ENCODE measurements at regions not wholly inside any gene's neighbourhood (a gene's known extent, or its start where the extent isn't known, plus 50 kb on each side); places are given as distances from the start of the nearest gene placed in this dataset.
"Not testable (repeated sequence)": the region's sequence is repeated elsewhere in the genome, so short reads cannot be mapped to it uniquely, and the experiment has no call there.

DNA sequence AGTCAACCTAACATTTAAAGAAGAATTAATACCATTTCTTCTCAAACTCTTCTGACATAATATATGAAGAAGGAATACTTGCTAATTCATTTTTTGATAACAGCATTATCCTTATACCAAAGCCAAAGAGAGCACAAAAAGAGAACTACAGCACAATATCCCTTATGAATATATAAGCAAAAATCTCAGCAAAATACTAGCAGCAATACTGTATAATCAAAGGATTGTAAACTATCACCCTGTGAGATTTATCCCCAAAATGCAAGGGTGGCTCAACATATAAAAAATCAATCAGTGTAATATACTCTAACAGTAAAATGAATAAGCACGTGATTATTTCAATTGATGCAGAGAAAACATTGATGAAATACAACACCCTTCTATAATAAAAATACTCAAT, 81.9 kb upstream of the ZNG1F start:
- H3K36me3 ChIP-seq (ENCODE audit: low read depth); ATAC-seq (ENCODE audit: low read depth); H3K27ac ChIP-seq (ENCODE audit: poor library complexity, severe bottlenecking); H3K4me3 ChIP-seq (ENCODE audit: severe bottlenecking); DNase-seq (ENCODE audit: low spot score); H3K4me1 ChIP-seq (ENCODE audit: insufficient read depth, poor library complexity, severe bottlenecking); H3K9me3 ChIP-seq (ENCODE audit: severe bottlenecking); H3K27me3 ChIP-seq (ENCODE audit: insufficient read depth, poor library complexity, severe bottlenecking): not testable (repeated sequence)

DNA sequence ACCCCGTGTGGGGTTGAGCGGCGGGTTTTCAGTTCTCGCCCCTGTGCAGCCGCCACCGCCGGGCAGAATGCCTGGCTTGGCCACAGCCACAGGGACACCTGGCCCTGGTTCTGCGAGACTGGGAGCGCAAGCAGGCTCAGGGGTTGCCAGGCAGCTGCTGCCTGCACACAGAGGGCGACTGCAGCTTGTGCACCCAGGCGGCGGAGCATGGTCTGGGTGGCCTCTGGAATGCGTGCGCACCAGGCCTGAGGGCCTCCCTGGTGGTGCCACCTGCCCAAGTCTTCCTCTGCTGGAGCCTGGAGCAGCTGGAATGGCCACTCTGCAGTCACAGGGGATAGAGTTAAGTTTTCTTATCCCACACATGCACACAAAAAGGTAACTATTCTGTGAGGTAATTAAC, 80.4 kb upstream of the ZNG1F start:
- not testable (repeated sequence) for H3K4me3 ChIP-seq (ENCODE audit: severe bottlenecking); H3K27me3 ChIP-seq (ENCODE audit: insufficient read depth, poor library complexity, severe bottlenecking)

DNA sequence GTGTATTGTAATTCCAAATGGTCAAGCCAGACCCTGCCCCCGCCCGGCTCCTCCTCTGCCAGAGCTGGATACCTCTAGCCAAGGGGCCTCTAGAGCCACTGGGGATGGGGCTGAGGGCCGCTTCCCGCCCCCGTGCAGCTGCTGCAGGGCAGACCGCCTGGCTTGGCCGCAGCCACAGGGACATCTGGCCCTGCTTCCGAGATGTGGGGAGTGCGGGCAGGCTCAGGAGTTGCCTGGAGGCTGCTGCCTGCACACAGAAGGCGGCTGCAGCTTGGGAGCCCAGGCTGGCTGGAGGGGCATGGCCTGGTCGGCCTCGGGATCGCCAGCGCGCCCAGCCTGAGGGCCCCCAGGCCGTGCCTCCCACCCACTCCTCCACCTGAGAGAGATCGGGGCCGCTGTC, 79.9 kb upstream of the ZNG1F start:
- H3K9me3 ChIP-seq (ENCODE audit: severe bottlenecking); H3K27me3 ChIP-seq (ENCODE audit: insufficient read depth, poor library complexity, severe bottlenecking); H3K36me3 ChIP-seq (ENCODE audit: low read depth); H3K4me1 ChIP-seq (ENCODE audit: insufficient read depth, poor library complexity, severe bottlenecking); H3K4me3 ChIP-seq (ENCODE audit: severe bottlenecking); DNase-seq (ENCODE audit: low spot score); ATAC-seq (ENCODE audit: low read depth); H3K27ac ChIP-seq (ENCODE audit: poor library complexity, severe bottlenecking): not testable (repeated sequence)

More for the DNA sequence above, 80.4 kb upstream of the ZNG1F start:
- not testable (repeated sequence) for H3K36me3 ChIP-seq (ENCODE audit: low read depth); ATAC-seq (ENCODE audit: low read depth); H3K27ac ChIP-seq (ENCODE audit: poor library complexity, severe bottlenecking); H3K9me3 ChIP-seq (ENCODE audit: severe bottlenecking); DNase-seq (ENCODE audit: low spot score); H3K4me1 ChIP-seq (ENCODE audit: insufficient read depth, poor library complexity, severe bottlenecking)

DNA sequence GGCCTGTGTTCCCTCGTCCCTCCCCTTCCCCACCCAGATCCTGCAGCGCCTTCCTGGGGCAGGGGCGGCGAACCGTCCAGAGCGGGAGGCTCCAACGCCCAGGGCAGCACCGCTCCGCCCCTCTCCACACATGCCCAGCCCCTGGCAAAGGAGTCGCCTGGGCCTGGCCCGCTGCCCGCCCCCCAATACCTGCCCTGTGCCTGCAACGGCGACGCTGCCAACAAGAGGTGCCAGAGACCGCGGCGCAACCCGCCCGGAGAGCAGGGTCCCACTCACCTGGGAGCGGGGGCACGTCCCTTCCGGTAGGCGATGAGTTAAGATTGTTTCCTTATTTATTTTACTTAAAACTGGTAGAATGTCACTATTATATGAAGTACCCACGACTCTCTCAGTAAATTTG, 77.5 kb upstream of the ZNG1F start:
- not testable (repeated sequence) for ATAC-seq (ENCODE audit: low read depth); DNase-seq (ENCODE audit: low spot score); H3K27ac ChIP-seq (ENCODE audit: poor library complexity, severe bottlenecking); H3K4me3 ChIP-seq (ENCODE audit: severe bottlenecking); H3K27me3 ChIP-seq (ENCODE audit: insufficient read depth, poor library complexity, severe bottlenecking); H3K9me3 ChIP-seq (ENCODE audit: severe bottlenecking); H3K36me3 ChIP-seq (ENCODE audit: low read depth); H3K4me1 ChIP-seq (ENCODE audit: insufficient read depth, poor library complexity, severe bottlenecking)

DNA sequence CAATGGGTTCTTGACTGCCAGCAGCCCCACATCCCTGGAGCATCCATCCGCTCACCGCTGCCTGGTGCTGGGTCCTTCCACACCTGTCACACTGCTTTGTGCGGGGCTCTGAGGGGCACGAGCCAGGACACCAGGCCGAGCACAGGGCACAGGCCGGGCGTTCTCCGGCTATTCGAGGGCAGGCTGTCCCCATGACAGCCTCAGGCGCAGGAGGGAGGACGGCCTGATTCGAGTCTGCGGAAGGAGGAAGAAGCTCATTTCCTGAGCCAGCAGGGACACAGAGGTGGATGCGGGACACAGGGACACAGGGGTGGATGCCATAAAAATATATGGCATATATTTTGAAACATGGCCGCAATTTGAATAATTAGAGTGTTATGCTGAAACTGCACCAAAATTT, 76.9 kb upstream of the ZNG1F start:
- not testable (repeated sequence) for H3K4me1 ChIP-seq (ENCODE audit: insufficient read depth, poor library complexity, severe bottlenecking); DNase-seq (ENCODE audit: low spot score); H3K27ac ChIP-seq (ENCODE audit: poor library complexity, severe bottlenecking); H3K4me3 ChIP-seq (ENCODE audit: severe bottlenecking); H3K9me3 ChIP-seq (ENCODE audit: severe bottlenecking); H3K36me3 ChIP-seq (ENCODE audit: low read depth); H3K27me3 ChIP-seq (ENCODE audit: insufficient read depth, poor library complexity, severe bottlenecking); ATAC-seq (ENCODE audit: low read depth)

DNA sequence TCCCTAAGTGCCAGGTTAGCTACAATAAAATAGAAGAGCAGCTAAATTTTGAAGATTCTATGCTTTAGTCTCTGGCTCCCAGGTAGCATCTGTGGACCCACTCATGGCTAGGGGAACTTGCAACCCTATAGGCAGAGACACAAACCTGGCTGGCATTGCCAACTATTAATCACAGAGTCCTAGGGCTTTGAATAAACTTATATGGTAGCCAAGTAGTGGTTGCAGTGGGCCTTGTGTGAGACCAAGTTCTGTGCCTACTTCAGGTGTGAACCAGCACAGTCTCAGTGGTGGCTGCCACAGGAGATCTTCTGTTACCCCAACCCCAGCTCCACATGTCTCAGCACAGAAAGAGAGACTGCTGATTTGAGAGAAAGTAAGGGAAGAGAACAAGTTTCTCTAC, 62.9 kb upstream of the ZNG1F start:
- H3K9me3 ChIP-seq (ENCODE audit: severe bottlenecking); DNase-seq (ENCODE audit: low spot score); ATAC-seq (ENCODE audit: low read depth); H3K36me3 ChIP-seq (ENCODE audit: low read depth); H3K27me3 ChIP-seq (ENCODE audit: insufficient read depth, poor library complexity, severe bottlenecking); H3K27ac ChIP-seq (ENCODE audit: poor library complexity, severe bottlenecking); H3K4me3 ChIP-seq (ENCODE audit: severe bottlenecking); H3K4me1 ChIP-seq (ENCODE audit: insufficient read depth, poor library complexity, severe bottlenecking): not testable (repeated sequence)

DNA sequence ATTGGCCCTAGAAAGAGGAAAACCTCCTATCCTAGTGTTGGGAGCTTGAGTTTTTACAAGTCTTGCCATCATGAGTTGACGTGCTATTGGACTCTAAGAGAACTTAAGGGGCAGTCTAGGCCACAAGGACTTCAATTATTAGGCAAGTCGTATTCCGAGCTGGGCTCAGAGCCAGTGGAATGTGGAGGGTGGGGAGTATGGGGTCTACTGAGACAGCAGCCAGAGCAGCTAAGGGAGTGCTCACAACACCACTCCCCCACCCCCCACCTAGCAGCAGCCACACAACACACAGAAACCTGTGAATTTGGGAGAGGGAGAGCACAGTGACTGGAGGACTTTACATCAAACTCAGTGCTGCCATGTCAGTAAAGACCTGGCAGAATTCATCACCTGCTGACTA, 62.0 kb upstream of the ZNG1F start:
- H3K4me1 ChIP-seq (ENCODE audit: insufficient read depth, poor library complexity, severe bottlenecking); H3K9me3 ChIP-seq (ENCODE audit: severe bottlenecking); H3K27me3 ChIP-seq (ENCODE audit: insufficient read depth, poor library complexity, severe bottlenecking); H3K36me3 ChIP-seq (ENCODE audit: low read depth); H3K27ac ChIP-seq (ENCODE audit: poor library complexity, severe bottlenecking); ATAC-seq (ENCODE audit: low read depth); H3K4me3 ChIP-seq (ENCODE audit: severe bottlenecking); DNase-seq (ENCODE audit: low spot score): not testable (repeated sequence)

DNA sequence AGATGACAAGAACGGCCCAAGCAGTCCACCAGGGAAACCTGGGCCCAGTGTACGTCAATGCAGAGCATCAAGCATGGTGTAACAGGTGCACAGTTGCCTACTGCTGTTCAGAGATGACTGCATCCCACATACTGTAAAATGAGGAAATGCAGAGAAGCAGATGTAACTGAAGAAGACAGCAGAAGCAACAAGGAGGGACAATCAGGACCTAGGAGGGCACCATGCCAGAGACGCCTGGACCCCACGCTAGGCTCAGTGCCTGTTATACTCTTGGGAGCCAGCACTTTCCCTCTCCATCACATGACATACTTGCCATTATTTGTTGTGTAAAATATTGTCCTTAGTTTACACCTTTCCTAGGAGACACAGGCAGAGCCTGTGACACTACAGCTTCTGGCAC, 57.6 kb upstream of the ZNG1F start:
- H3K27me3 ChIP-seq (ENCODE audit: insufficient read depth, poor library complexity, severe bottlenecking); H3K4me1 ChIP-seq (ENCODE audit: insufficient read depth, poor library complexity, severe bottlenecking): not testable (repeated sequence)

More for the DNA sequence above, 57.6 kb upstream of the ZNG1F start:
- ATAC-seq (ENCODE audit: low read depth); H3K36me3 ChIP-seq (ENCODE audit: low read depth); H3K9me3 ChIP-seq (ENCODE audit: severe bottlenecking); DNase-seq (ENCODE audit: low spot score); H3K27ac ChIP-seq (ENCODE audit: poor library complexity, severe bottlenecking); H3K4me3 ChIP-seq (ENCODE audit: severe bottlenecking): not testable (repeated sequence)
